ENCODE measurements at regions not wholly inside any gene's neighbourhood (a gene's known extent, or its start where the extent isn't known, plus 50 kb on each side); places are given as distances from the start of the nearest gene placed in this dataset.

- DNase-seq: no peak
These were observed 55.7 kb upstream of the PHACTR2 start for GRCh38 chr6:143621876-143622605.

- no peak for DNase-seq
These were observed 56.4 kb upstream of the PHACTR2 start for GRCh38 chr6:143621159-143621873.

- DNase-seq: no peak
These were observed 57.3 kb upstream of the PHACTR2 start for GRCh38 chr6:143620447-143620846.

- no peak for DNase-seq
These were observed 57.9 kb upstream of the PHACTR2 start for GRCh38 chr6:143619824-143620401.

GRCh38 chr6:143616741-143617140 is 61.0 kb upstream of the PHACTR2 start:
- no peak for DNase-seq

GRCh38 chr6:143615785-143616184 is 62.0 kb upstream of the PHACTR2 start:
- no peak for DNase-seq

GRCh38 chr6:143614235-143614634 is 63.5 kb upstream of the PHACTR2 start:
- no peak for DNase-seq

- no peak for DNase-seq
These were observed 64.0 kb upstream of the PHACTR2 start for GRCh38 chr6:143613749-143614148.

- DNase-seq: no peak
These were observed 65.6 kb upstream of the PHACTR2 start for GRCh38 chr6:143612186-143612585.

- DNase-seq: no peak
These were observed 66.2 kb upstream of the PHACTR2 start for GRCh38 chr6:143611580-143611979.

- no peak for DNase-seq
These were observed 67.8 kb upstream of the PHACTR2 start for GRCh38 chr6:143609972-143610371.

- no peak for DNase-seq
These were observed 68.3 kb upstream of the PHACTR2 start for GRCh38 chr6:143609501-143609900.

GRCh38 chr6:143608906-143609305 is 68.9 kb upstream of the PHACTR2 start:
- DNase-seq: no peak

GRCh38 chr6:143607974-143608373 is 69.8 kb upstream of the PHACTR2 start:
- no peak for DNase-seq

GRCh38 chr6:143607168-143607567 is 70.6 kb upstream of the PHACTR2 start:
- DNase-seq: no peak

GRCh38 chr6:143605906-143606521 is 71.8 kb upstream of the PHACTR2 start:
- no peak for DNase-seq

- no peak for DNase-seq
These were observed 74.3 kb upstream of the PHACTR2 start for GRCh38 chr6:143603455-143603854.

GRCh38 chr6:143601504-143601903 is 76.3 kb upstream of the PHACTR2 start:
- no peak for DNase-seq

- DNase-seq: no peak
These were observed 76.9 kb upstream of the PHACTR2 start for GRCh38 chr6:143600821-143601220.

GRCh38 chr6:143598466-143599080 is 79.2 kb upstream of the PHACTR2 start:
- DNase-seq: no peak

- no peak for DNase-seq
These were observed 80.9 kb upstream of the PHACTR2 start for GRCh38 chr6:143596866-143597265.

GRCh38 chr6:143595251-143596036 is 82.3 kb upstream of the PHACTR2 start:
- DNase-seq: no peak
